GM18519 (cell line): ENCODE measurements at regions not wholly inside any gene's neighbourhood (a gene's known extent, or its start where the extent isn't known, plus 50 kb on each side); places are given as distances from the start of the nearest gene placed in this dataset.

Experiments
- ATAC-seq: cut with Tn5 transposase; IDR thresholded peaks from one replicate; pipeline ENCODE4 v1.9.1; 2021; ENCODE audit warnings: mild to moderate bottlenecking, moderate library complexity; ENCODE audit not compliant: unreplicated experiment, low FRiP score

DNA sequence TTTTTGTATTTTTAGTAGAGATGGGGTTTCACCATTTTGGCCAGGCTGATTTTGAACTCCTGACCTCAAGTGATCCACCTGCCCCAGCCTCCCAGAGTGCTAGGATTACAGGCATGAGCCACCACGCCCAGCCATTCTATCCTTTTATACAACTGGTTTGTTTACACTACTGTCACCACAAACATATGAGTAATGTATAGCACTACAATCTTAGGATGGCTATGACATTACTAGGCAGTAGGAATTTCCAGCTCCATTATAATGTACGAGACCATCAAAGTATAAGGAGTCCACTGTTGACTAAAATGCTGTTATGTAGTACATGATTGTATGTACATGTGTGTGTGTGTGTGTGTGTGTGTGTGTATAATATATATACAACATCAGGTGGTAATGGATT, 1126.1 kb upstream of the LRRN3 start:
- no peak for ATAC-seq

GRCh38 chr7:109967406-109967805, 1123.5 kb upstream of the LRRN3 start:
- ATAC-seq: no peak

GRCh38 chr7:109983618-109984017, 1107.3 kb upstream of the LRRN3 start:
- ATAC-seq: no peak

DNA sequence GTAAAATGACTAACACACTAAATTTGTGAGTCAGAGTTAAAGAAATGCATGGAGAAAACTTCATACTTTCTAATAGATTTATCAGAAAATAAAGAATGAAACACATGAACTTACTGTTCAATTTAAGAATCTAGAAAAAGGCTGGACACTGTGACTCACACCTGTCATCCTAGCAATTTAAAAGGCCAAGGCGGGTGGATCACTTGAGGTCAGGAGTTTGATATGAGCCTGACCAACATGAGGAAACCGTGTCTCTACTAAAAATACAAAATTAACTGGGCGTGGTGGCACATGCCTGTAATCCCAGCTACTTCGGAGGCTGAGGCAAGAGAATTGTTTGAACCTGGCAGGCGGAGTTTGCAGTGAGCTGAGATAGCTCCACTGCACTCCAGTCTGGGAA, 1106.2 kb upstream of the LRRN3 start:
- ATAC-seq: no peak

GRCh38 chr7:109986701-109987100, 1104.2 kb upstream of the LRRN3 start:
- no peak for ATAC-seq

- no peak for ATAC-seq
Observed at GRCh38 chr7:109996411-109996810, 1094.5 kb upstream of the LRRN3 start.

DNA sequence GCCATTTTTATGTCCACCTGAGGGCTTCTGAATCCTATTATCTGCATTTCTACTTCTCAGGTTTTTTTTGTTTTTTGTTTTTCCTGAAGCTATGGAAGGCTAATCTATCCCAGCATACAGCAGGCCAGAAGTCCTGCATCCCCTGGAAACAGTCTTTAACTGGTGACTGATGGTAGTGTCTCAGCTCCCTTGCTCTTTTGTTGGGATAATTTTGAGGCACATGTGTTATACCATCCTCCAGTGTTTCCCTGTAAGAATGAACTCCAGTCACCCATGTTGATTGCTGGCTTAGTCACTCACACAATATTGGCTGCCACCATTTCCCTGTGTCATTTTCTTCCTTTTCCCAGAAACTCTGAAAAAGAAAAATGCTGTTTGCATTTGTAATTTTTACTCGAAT, 1094.0 kb upstream of the LRRN3 start:
- ATAC-seq: no peak

- no peak for ATAC-seq
Observed at GRCh38 chr7:109997837-109998236, 1093.1 kb upstream of the LRRN3 start.

- ATAC-seq: no peak
Observed at GRCh38 chr7:110001254-110001938, 1089.5 kb upstream of the LRRN3 start.

DNA sequence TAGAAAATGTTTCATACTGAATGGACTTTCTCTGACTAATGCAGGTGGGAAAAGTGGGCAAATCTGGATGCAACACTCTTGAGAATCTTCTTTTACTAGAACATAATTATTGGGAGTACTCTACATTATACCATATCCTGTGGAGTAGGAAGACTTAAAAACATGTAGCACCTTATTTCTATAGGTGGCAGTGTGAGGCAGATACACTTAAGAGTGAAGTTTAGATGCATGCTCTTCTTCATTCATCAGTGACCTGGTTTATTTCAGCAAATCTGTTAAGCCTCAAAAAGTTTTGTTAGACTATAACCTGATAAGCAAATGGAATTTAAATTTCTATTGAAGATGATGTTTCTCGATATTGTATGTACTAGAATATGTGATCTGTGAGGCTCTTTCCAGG, 1087.1 kb upstream of the LRRN3 start:
- ATAC-seq: no peak

GRCh38 chr7:110007320-110008063, 1083.4 kb upstream of the LRRN3 start:
- ATAC-seq: no peak

GRCh38 chr7:110010359-110010758, 1080.6 kb upstream of the LRRN3 start:
- no peak for ATAC-seq

- no peak for ATAC-seq
Observed at GRCh38 chr7:110017405-110017804, 1073.5 kb upstream of the LRRN3 start.

GRCh38 chr7:110027385-110027784, 1063.5 kb upstream of the LRRN3 start:
- ATAC-seq: no peak

- no peak for ATAC-seq
Observed at GRCh38 chr7:110043519-110043918, 1047.4 kb upstream of the LRRN3 start.

GRCh38 chr7:110050785-110051184, 1040.1 kb upstream of the LRRN3 start:
- ATAC-seq: no peak

DNA sequence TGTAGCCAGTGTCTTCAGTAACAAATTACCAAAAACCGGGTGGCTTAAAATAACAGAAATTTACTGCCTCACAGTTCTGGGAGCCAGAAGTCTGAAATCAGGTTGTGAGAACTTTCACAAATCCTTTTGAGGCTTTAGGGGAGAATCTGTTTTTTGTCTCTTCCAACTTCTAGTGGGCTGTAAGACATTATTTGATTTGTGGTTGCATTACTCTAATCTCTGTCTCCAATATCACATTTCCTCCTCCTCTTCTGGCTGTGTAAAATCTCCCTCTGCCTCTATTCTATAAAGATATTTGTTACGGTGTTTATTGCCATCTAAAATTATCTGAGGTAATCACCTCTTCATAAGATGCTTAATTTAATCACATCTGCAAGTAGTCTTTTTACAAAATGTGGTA, 1039.6 kb upstream of the LRRN3 start:
- ATAC-seq: no peak

DNA sequence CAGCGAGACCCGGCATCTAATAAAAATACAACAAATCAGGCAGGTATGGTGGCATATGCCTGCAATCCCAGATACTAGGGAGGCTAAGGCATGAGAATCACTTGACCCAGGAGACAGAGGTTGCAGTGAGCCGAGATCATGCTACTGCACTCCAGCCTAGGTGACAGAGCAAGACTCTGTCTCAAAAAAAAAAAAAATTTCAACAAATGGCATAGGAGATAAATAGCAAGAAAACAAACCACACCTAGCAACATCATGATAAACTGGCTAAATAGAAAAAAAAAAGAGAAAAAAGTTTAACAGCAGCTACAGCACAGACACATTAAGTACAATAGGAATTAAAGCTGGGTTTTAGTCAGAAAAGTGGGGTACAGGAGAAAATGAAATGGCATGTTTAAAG, 1034.6 kb upstream of the LRRN3 start:
- ATAC-seq: no peak

DNA sequence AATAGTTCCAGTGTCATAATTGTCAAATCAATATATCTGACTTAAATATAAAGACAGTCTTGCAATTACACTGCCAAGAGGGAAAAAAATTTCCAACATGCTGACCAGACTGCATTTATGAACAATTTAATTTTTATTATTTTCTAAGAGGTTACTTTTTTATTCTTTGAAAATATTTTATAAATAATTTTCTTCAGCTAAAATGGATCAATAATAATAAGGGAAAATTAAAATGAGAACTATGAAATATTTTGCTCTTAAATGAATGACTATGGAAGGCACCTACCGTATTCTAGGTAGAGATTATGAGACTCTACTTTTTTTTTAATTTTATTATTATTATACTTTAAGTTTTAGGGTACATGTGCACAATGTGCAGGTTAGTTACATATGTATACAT, 1032.5 kb upstream of the LRRN3 start:
- no peak for ATAC-seq

DNA sequence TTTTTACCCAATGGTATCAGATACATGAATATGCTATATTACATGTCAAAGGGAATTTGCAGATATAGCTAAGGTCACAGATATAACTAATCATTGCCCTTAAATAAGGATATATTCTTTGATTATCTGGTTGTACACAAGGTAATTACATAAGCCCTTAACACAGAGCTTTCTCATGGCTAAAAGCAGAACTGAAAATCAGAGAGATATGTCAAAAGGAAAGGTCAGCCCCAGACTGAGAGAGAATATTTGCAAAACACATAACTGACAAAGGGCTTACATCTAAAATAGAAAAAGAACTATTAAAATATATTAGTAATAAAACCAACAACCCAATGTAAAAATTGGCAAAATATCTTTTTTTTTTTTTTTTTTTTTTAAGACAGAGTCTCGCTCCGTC, 1029.5 kb upstream of the LRRN3 start:
- no peak for ATAC-seq

GRCh38 chr7:110065121-110065520, 1025.8 kb upstream of the LRRN3 start:
- no peak for ATAC-seq

DNA sequence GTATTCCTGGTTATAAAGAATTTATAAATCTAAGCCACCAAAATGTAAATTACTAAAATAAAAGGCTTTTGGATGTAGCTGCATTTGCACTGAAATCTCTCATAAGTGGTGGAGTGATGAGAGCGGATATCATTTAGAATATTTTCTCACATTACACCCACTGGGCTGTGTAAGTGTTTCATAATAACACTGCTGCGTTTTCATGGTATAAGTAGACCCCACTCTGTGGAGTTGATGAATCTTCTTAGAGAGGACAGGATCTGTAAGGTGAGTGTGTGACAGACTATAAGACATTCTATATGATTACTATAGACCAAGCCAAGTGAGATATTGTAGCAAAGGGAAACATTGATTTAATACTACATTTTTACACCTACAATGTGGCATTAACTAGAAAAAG, 1024.1 kb upstream of the LRRN3 start:
- no peak for ATAC-seq
